CMK (cell line): ENCODE measurements at regions not wholly inside any gene's neighbourhood (a gene's known extent, or its start where the extent isn't known, plus 50 kb on each side); places are given as distances from the start of the nearest gene placed in this dataset.

Experiments used
- DNase-seq: peaks from one replicate; pipeline ENCODE4 v3.0.0-alpha.2; 2010; ENCODE audit warnings: low read depth

- DNase-seq = no peak
Observed at GRCh38 chr3:154764856-154765640, 315.1 kb upstream of the MME start.

- no peak for DNase-seq
Observed at GRCh38 chr3:154762486-154762885, 317.6 kb upstream of the MME start.

- no peak for DNase-seq
Observed at GRCh38 chr3:154759966-154760365, 320.2 kb upstream of the MME start.

- no peak for DNase-seq
Observed at GRCh38 chr3:154758109-154758868, 321.8 kb upstream of the MME start.

- DNase-seq = no peak
Observed at GRCh38 chr3:154753101-154753500, 323.1 kb upstream of the GPR149 start.

GRCh38 chr3:154749514-154749913 is 319.5 kb upstream of the GPR149 start:
- DNase-seq = no peak

GRCh38 chr3:154745929-154746328 is 315.9 kb upstream of the GPR149 start:
- no peak for DNase-seq

- DNase-seq = no peak
Observed at GRCh38 chr3:154745122-154745521, 315.1 kb upstream of the GPR149 start.

GRCh38 chr3:154743418-154743817 is 313.4 kb upstream of the GPR149 start:
- no peak for DNase-seq

- no peak for DNase-seq
Observed at GRCh38 chr3:154734468-154734867, 304.5 kb upstream of the GPR149 start.

GRCh38 chr3:154730186-154730585 is 300.2 kb upstream of the GPR149 start:
- DNase-seq = no peak

- DNase-seq = no peak
Observed at GRCh38 chr3:154729741-154730140, 299.8 kb upstream of the GPR149 start.

GRCh38 chr3:154728285-154728684 is 298.3 kb upstream of the GPR149 start:
- DNase-seq = no peak

- no peak for DNase-seq
Observed at GRCh38 chr3:154720921-154721320, 290.9 kb upstream of the GPR149 start.

- no peak for DNase-seq
Observed at GRCh38 chr3:154718053-154718452, 288.1 kb upstream of the GPR149 start.

- no peak for DNase-seq
Observed at GRCh38 chr3:154716170-154716569, 286.2 kb upstream of the GPR149 start.

GRCh38 chr3:154708554-154708953 is 278.6 kb upstream of the GPR149 start:
- DNase-seq = no peak

- DNase-seq = no peak
Observed at GRCh38 chr3:154701055-154701454, 271.1 kb upstream of the GPR149 start.

- no peak for DNase-seq
Observed at GRCh38 chr3:154690413-154690812, 260.4 kb upstream of the GPR149 start.

- DNase-seq = no peak
Observed at GRCh38 chr3:154684440-154684839, 254.4 kb upstream of the GPR149 start.

- DNase-seq = no peak
Observed at GRCh38 chr3:154684021-154684420, 254.0 kb upstream of the GPR149 start.

- no peak for DNase-seq
Observed at GRCh38 chr3:154678041-154678654, 248.2 kb upstream of the GPR149 start.

- no peak for DNase-seq
Observed at GRCh38 chr3:154668835-154669234, 238.8 kb upstream of the GPR149 start.
